Heart left ventricle (tissue), 16 donors: ENCODE measurements at regions not wholly inside any gene's neighbourhood (a gene's known extent, or its start where the extent isn't known, plus 50 kb on each side); places are given as distances from the start of the nearest gene placed in this dataset.

Experiments
- ATAC-seq, 4 donors: fragments of 200-7000 bp; cut with Tn5 transposase; one replicate each; pipeline ENCODE4 v1.9.1; 2020 to 2022; ENCODE audit warnings: moderate library complexity in 4 of 4, mild to moderate bottlenecking in 3 of 4, moderate number of reproducible peaks in 1 of 4
- DNase-seq, 5 donors: peaks; one replicate each; pipeline ENCODE4 v3.0.0-alpha.2; 2020
- H3K27ac ChIP-seq, 12 donors: fragments of 200-600 bp; sonication (generic) in 4 of 12; one replicate each; pipeline versions ENCODE4 v1.5.0 to v1.8.0; 2016 to 2022; ENCODE audit warnings: mild to moderate bottlenecking in 2 of 12
- H3K27me3 ChIP-seq, 9 donors: fragments of 200-600 bp; sonication (generic) in 2 of 9; one replicate each; pipeline versions ENCODE4 v1.5.1 to v1.8.0; 2016 to 2022; ENCODE audit warnings: mild to moderate bottlenecking in 3 of 9
- H3K36me3 ChIP-seq, 9 donors: fragments of 200-600 bp; sonication (generic) in 2 of 9; one replicate each; pipeline versions ENCODE4 v1.5.0 to v1.8.0; 2018 to 2022; ENCODE audit warnings: mild to moderate bottlenecking in 2 of 9
- H3K4me1 ChIP-seq, 12 donors: fragments of 200-600 bp; sonication (generic) in 4 of 12; one replicate each; pipeline versions ENCODE4 v1.5.0 to v1.8.0; 2016 to 2022; ENCODE audit warnings: mild to moderate bottlenecking in 3 of 12
- H3K4me3 ChIP-seq, 12 donors: fragments of 200-600 bp; sonication (generic) in 4 of 12; one replicate each; pipeline versions ENCODE4 v1.5.0 to v1.8.0; 2017 to 2022; ENCODE audit warnings: mild to moderate bottlenecking in 9 of 12, moderate library complexity in 4 of 12
- H3K9me3 ChIP-seq, 12 donors: fragments of 200-600 bp; sonication (generic) in 4 of 12; one replicate each; pipeline versions ENCODE4 v1.5.0 to v1.8.0; 2016 to 2022; ENCODE audit warnings: mild to moderate bottlenecking in 1 of 12
- CTCF ChIP-seq, 12 donors: fragments of 200-600 bp; sonication (generic) in 4 of 12; IDR thresholded peaks; one replicate each; pipeline versions ENCODE4 v1.5.0 to v1.8.0; 2018 to 2022; ENCODE audit warnings: antibody characterized with exemption in 12 of 12, mild to moderate bottlenecking in 5 of 12
- POLR2A ChIP-seq, 2 donors: fragments of 450-650 bp; IDR thresholded peaks; one replicate each; pipeline ENCODE4 v1.6.1; 2017; ENCODE audit warnings: antibody characterized with exemption in 2 of 2, mild to moderate bottlenecking in 2 of 2, moderate library complexity in 2 of 2
- WGBS, 4 donors: extraction: QIAGEN DNeasy Blood & Tissue Kit in 2 of 4; methylation state at CpG; one replicate each; pipeline versions ENCODE4 v1.1.5 to v1.1.7; 2013 to 2018; 5-methylcytosine and 5-hydroxymethylcytosine counted together
- intact Hi-C, 10 donors: fragments of 100-400 bp; cut with DNase I; formaldehyde crosslinking; loops; one replicate each; pipeline versions ENCODE4 v1.11.1 to v1.14.2; 2022
- donor health status: ischemic (EF 13 %, LVEDD 7.1; RV severe dilation, severe dysfunction).
- donor health status: healthy with polysubstance abuse.
- donor health status: DM: no; HTN: yes; CAD: no.
- donor health status: DM: no; HTN: no; CAD: no.
- donor health status: ischemic (EF 25% LVEDD 6.9; RV normal size, moderate dysfunction).
- donor health status: ischemic (EF 25% LVEDD 5.7; RV mildly dilated, moderate dysfunction).
- donor health status: healthy.
- donor health status: DM: yes; HTN: yes; CAD: no.
- donor health status: ischemic (EF 35%, LVEDD 5.7; RV mildly dilated, moderate dysfunction).
- donor health status: nonischemic (EF 11% LVEDD 7.7; RV severe dilation, severe dysfunction).
- donor health status: DM: yes; HTN: yes; CAD: no.
- donor health status: PGD.
- donor health status: ischemic (EF 29% LVEDD 5.4; RV normal size, mild dysfunction).
- donor health status: nonischemic (EF 23%, LVEDD 6.1; RV moderate dilation, normal function).

- Histone ChIP-seq H3K4me3 (no peak overlapping the region), H3K4me1 (peaks cover 0 to 19% (median 4%) of the 10 kb centered on the region in 12 donors), H3K27me3 (no peaks in the 10 kb centered on the region), H3K27ac (peak overlapping the region; percentile 35 to 90 (median 78)), H3K9me3 (peaks cover 0 to 11% (median 0%) of the 10 kb centered on the region in 12 donors), H3K36me3 (no peaks in the 10 kb centered on the region)
- ATAC-seq: peak; percentile 93 to 97 (median 96)
- intact Hi-C loops: no loop called here
- TF ChIP-seq CTCF (IDR thresholded peaks at IDR 0.05) (no peak), POLR2A (IDR thresholded peaks at IDR 0.05) (no peak)
- WGBS, 4 donors: 33 to 36% (median 35%) methylated on average over 8 of the region's 8 CpGs
- peak in 4 of 5 donors; percentile 31 to 48 (median 41) for DNase-seq
These were observed 202.6 kb downstream of the PPP1R3A start for GRCh38 chr7:113715981-113716856.

DNA sequence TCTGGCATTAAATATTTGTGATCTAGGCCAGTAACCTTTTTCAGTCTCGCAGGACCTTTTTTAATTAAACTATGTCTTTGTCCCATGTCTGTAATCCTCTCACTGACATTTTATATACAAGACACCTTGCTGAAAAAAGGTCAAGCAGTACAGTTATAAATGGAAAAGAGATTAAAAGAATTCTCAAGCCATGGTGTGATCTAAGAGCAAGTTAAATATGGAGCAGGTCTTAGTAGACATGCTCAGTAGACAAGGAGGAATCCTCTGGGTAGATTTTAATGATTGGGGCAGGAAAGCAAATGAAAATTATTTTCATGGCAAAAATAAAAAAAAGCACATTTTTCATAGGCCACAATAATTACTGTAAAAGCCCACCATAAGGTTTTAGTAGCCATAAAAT, 203.5 kb downstream of the PPP1R3A start:
- H3K4me3 ChIP-seq: no peak overlapping the region
- TF ChIP-seq CTCF (IDR thresholded peaks at IDR 0.05): no peak
- intact Hi-C loops: no loop called here
- WGBS, 4 donors: 24 to 58% (median 43%) methylated on average over 1 of the region's 1 CpG
- H3K27ac ChIP-seq: peak overlapping the region in 10 of 12 donors; percentile 19 to 90 (median 78)
- no peaks in the 10 kb centered on the region for H3K36me3 ChIP-seq
- H3K27me3 ChIP-seq: no peaks in the 10 kb centered on the region
- DNase-seq: no peak
- peak in 2 of 4 donors; percentile 60 to 71 for ATAC-seq
- peaks cover 0 to 12% (median 0%) of the 10 kb centered on the region in 12 donors for H3K9me3 ChIP-seq
- H3K4me1 ChIP-seq: peaks cover 0 to 19% (median 4%) of the 10 kb centered on the region in 12 donors

DNA sequence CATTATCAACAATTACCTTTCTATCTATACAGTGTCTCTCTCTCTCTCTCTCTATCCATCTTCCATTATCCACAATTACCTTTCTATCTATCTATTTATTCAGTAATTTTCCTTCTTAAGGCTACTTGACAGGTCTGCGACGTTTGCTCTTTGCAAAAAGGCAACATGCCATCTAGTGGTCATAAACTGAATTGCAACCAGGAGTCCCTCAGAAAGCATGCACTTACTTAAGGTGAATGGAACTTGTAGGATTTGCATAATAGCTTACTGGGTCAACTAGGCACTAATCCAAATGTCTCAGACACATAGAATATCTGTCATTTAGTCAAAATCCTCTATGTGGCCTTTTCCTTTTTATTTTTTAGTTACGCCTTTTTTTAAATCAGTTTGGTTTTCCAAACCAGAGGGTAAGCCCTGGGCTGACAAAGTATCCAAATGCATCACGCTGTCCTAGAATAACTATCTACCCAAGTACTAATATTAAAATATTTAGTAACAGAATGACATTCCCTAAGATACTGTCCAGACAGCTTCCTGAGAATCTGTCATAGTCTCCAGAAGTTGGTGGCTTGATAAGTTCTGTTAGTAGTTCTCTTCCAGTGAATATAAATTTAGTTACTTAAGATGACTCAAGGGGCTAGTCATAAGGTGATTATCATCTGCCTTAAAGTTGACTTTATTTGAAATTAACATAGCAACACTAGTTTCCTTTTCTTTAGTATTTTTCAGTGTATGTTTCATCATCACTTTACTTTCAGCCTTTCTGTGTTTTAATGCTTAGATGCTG, 208.3 kb downstream of the PPP1R3A start:
- H3K27ac ChIP-seq: no peak overlapping the region
- H3K36me3 ChIP-seq: no peaks in the 10 kb centered on the region
- intact Hi-C loops: no loop called here
- H3K4me1 ChIP-seq: peaks cover 0 to 5% (median 0%) of the 10 kb centered on the region in 12 donors
- H3K4me3 ChIP-seq: no peak overlapping the region
- TF ChIP-seq CTCF (IDR thresholded peaks at IDR 0.05) (peak; percentile 88 to 98 (median 92)), POLR2A (IDR thresholded peaks at IDR 0.05) (no peak)
- peak in 3 of 4 donors; percentile 58 to 75 (median 61) for ATAC-seq
- peak in 1 of 5 donors; percentile 31 for DNase-seq
- peaks cover 0 to 12% (median 0%) of the 10 kb centered on the region in 12 donors for H3K9me3 ChIP-seq
- no peaks in the 10 kb centered on the region for H3K27me3 ChIP-seq
- WGBS, 4 donors: 35 to 45% (median 39%) methylated on average over 4 of the region's 4 CpGs

- no peaks in the 10 kb centered on the region for H3K36me3 ChIP-seq
- H3K4me1 ChIP-seq: no peaks in the 10 kb centered on the region
- H3K27ac ChIP-seq: no peak overlapping the region
- no peak for DNase-seq
- H3K4me3 ChIP-seq: no peak overlapping the region
- TF ChIP-seq CTCF (IDR thresholded peaks at IDR 0.05) (no peak), POLR2A (IDR thresholded peaks at IDR 0.05) (no peak)
- H3K9me3 ChIP-seq: no peaks in the 10 kb centered on the region
- WGBS, 4 donors: 84 to 100% (median 90%) methylated on average over 1 of the region's 1 CpG
- no peaks in the 10 kb centered on the region for H3K27me3 ChIP-seq
- no peak for ATAC-seq
- intact Hi-C loops: loop anchor here in 4 of 10 donors (10.0 kb wide), 4 partner anchors 301 to 1151 kb away; no protein-coding TSS in a partner anchor
These were observed 213.4 kb downstream of the PPP1R3A start for GRCh38 chr7:113705439-113705838.
